Upper lobe of right lung (tissue), 1 donor: ENCODE measurements at regions not wholly inside any gene's neighbourhood (a gene's known extent, or its start where the extent isn't known, plus 50 kb on each side); places are given as distances from the start of the nearest gene placed in this dataset.

ENCODE experiments used
- ATAC-seq: fragments of 200-7000 bp; cut with Tn5 transposase; one replicate; pipeline ENCODE4 v1.9.1; 2020; ENCODE audit warnings: mild to moderate bottlenecking, moderate library complexity
- DNase-seq: peaks from one replicate; pipeline ENCODE4 v3.0.0-alpha.2; 2020
- H3K27ac ChIP-seq: fragments of 200-600 bp; one replicate; pipeline ENCODE4 v1.8.0; 2022
- H3K27me3 ChIP-seq: fragments of 200-600 bp; one replicate; pipeline ENCODE4 v1.8.0; 2022; ENCODE audit warnings: mild to moderate bottlenecking
- H3K36me3 ChIP-seq: fragments of 200-600 bp; one replicate; pipeline ENCODE4 v1.8.0; 2022
- H3K4me1 ChIP-seq: fragments of 200-600 bp; one replicate; pipeline ENCODE4 v1.8.0; 2022
- H3K4me3 ChIP-seq: fragments of 200-600 bp; one replicate; pipeline ENCODE4 v1.8.0; 2022; ENCODE audit warnings: mild to moderate bottlenecking
- H3K9me3 ChIP-seq: fragments of 200-600 bp; one replicate; pipeline ENCODE4 v1.8.0; 2022
- intact Hi-C: fragments of 100-400 bp; cut with DNase I; formaldehyde crosslinking; loops from one replicate; pipeline ENCODE4 v1.11.0; 2022
- TF ChIP-seq, protein P1 (sequence below): fragments of 200-600 bp; IDR thresholded peaks from one replicate; pipeline ENCODE4 v1.8.0; 2022; ENCODE audit warnings: antibody characterized with exemption
- donor health status: DM: no; HTN: yes; CAD: no; lungs with severe emphysema.

DNA sequence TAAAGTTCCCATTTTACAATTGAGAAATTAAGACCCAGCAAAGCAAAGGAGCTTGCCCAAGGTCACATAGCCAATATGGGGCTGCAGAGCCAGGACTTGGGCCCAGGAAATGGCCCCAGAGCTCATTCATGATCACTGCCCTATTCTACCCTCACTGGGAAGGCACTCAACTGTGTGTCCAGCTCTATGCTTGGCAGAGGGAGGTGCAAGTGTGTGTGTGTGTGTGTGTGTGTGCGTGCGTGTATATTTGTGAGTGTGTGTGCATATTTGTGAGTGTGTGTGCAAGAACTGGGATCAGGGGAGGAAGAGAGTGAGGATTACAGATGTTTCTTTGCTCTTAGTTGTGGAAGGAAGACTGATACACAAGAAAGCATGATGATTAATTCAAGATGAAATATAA lies 151.2 kb upstream of the CRY1 start:
- Histone ChIP-seq H3K36me3 (no peaks in the 10 kb centered on the region), H3K27me3 (peaks cover 15% of the 10 kb centered on the region), H3K4me1 (no peaks in the 10 kb centered on the region), H3K9me3 (no peaks in the 10 kb centered on the region), H3K4me3 (no peak overlapping the region), H3K27ac (no peak overlapping the region)
- intact Hi-C loops, result no loop called here
- ATAC-seq (no peak), DNase-seq (no peak)
- TF ChIP-seq, protein P1, sequence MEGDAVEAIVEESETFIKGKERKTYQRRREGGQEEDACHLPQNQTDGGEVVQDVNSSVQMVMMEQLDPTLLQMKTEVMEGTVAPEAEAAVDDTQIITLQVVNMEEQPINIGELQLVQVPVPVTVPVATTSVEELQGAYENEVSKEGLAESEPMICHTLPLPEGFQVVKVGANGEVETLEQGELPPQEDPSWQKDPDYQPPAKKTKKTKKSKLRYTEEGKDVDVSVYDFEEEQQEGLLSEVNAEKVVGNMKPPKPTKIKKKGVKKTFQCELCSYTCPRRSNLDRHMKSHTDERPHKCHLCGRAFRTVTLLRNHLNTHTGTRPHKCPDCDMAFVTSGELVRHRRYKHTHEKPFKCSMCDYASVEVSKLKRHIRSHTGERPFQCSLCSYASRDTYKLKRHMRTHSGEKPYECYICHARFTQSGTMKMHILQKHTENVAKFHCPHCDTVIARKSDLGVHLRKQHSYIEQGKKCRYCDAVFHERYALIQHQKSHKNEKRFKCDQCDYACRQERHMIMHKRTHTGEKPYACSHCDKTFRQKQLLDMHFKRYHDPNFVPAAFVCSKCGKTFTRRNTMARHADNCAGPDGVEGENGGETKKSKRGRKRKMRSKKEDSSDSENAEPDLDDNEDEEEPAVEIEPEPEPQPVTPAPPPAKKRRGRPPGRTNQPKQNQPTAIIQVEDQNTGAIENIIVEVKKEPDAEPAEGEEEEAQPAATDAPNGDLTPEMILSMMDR, result no peak

DNA sequence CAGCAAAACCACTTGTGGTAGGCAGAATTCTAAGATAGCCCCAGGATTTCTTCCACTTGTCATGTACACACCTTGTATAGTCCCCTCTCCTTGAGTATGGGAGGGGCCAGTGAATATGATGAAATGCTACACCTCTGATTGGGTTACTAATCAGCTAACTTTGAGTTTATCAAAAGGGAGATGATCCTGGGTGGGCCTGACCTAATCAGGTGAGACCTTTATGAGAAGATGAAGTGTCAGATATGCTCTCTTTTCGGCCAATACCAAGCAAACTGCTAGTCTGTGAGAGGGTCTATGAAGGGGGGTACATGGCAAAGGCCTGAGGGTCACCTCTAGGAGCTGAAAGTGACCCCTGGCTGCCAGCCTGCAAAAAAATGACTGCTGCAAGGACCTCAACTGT lies 154.3 kb upstream of the CRY1 start:
- ATAC-seq (no peak), DNase-seq (no peak)
- Histone ChIP-seq H3K9me3 (no peaks in the 10 kb centered on the region), H3K4me1 (no peaks in the 10 kb centered on the region), H3K27ac (no peak overlapping the region), H3K27me3 (peaks cover 15% of the 10 kb centered on the region), H3K4me3 (no peak overlapping the region), H3K36me3 (no peaks in the 10 kb centered on the region)
- intact Hi-C loops, result no loop called here
- TF ChIP-seq, protein P1, result no peak

DNA sequence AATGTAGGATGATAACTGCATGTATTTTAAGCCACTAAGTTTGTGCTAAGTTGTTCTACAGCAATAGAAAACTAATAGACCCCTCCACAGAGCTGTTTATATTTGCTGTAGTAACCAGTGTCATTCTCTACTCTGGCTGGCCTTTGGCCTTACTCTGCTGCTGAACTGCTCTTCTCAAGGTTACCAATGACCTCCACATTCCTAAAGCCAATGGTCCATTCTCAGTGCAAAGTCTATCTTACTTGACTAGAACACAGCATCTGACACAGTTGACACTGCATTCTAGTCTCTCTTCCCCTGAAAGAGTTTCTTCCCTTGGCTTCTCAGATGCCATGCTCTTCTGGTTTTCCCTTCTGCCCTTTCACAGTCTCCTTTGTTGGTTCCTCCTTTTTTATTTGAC lies 154.8 kb upstream of the CRY1 start:
- ATAC-seq (no peak), DNase-seq (no peak)
- Histone ChIP-seq H3K27me3 (peaks cover 13% of the 10 kb centered on the region), H3K36me3 (no peaks in the 10 kb centered on the region), H3K4me1 (no peaks in the 10 kb centered on the region), H3K27ac (no peak overlapping the region), H3K4me3 (no peak overlapping the region), H3K9me3 (no peaks in the 10 kb centered on the region)
- TF ChIP-seq, protein P1, result no peak
- intact Hi-C loops, result no loop called here

DNA sequence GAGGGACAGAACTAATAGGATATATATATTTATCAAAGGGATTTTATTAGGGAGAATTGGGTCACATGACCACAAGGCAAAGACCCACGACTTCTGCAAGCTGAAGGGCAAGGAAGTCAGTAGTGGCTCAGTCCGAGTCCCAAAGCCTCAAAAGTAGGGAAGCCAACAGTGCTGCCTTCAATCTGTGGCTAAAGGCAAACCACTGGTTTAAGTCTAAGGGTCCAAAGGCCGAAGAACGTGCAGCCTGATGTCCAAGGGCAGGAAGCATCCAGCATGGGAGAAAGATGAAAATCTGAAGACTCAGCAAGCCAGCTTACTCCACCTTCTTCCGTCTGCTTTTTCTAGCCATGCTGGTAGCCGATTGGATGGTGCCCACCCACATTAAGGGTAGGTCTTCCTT lies 157.9 kb upstream of the CRY1 start:
- no peaks in the 10 kb centered on the region for H3K4me1 ChIP-seq

DNA sequence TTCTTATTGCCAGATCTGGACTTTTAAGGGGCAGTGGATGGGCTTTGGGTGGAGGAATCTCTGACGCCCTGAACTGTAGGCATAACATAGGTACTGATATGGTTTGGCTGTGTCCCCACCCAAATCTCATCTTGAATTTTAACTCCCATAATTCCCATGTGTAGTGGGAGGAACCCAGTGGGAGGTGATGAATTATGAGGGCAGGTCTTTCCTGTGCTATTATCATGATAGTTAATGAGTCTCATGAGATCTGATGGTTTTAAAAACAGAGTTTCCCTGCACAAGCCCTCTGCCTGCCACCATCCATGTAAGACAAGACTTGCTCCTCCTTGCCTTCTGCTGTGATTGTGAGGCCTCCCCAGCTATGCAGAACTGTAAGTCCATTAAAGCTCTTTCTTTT lies 160.0 kb upstream of the CRY1 start:
- H3K9me3 ChIP-seq, result no peaks in the 10 kb centered on the region
- TF ChIP-seq, protein P1, result no peak
- no peak overlapping the region for H3K4me3 ChIP-seq
- H3K4me1 ChIP-seq, result no peaks in the 10 kb centered on the region
- H3K36me3 ChIP-seq, result no peaks in the 10 kb centered on the region
- no peak for ATAC-seq
- H3K27me3 ChIP-seq, result no peaks in the 10 kb centered on the region
- intact Hi-C loops, result no loop called here
- no peak overlapping the region for H3K27ac ChIP-seq
- DNase-seq, result no peak

More for the DNA sequence above, 157.9 kb upstream of the CRY1 start:
- Histone ChIP-seq H3K4me3 (no peak overlapping the region), H3K9me3 (no peaks in the 10 kb centered on the region), H3K27ac (no peak overlapping the region), H3K36me3 (no peaks in the 10 kb centered on the region), H3K27me3 (no peaks in the 10 kb centered on the region)
- no peak for DNase-seq
- no peak for ATAC-seq
- intact Hi-C loops, result no loop called here
- TF ChIP-seq, protein P1, result no peak

DNA sequence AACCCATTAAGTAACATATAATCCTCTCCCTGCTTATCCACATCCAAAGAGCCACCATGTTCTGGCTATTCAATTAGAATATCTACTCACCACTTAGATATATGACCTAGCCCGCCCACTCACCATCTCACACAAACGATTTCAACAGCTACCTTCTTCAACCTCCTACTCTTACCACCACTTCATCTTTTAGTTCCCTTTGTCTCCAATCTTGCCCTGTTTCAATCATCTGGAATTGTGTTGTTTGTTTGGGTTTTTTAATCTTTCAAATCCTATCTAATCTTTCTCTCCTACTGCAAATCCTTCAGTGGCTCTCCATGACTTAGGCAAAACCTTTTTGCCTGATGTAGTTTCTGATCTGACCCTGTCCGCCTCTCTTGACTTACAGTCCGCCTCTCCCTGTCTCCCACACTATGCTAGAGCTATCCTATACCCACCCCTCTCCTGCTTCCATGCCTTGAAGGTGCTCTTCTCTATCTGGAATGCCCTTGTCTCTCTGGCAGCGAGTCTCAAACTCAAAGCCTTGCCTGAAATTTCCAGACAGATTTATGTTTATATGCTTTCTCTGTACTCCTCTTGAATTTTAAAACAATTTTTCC lies 161.0 kb upstream of the CRY1 start:
- Histone ChIP-seq H3K27ac (no peak overlapping the region), H3K36me3 (no peaks in the 10 kb centered on the region), H3K9me3 (no peaks in the 10 kb centered on the region), H3K4me1 (no peaks in the 10 kb centered on the region), H3K4me3 (no peak overlapping the region), H3K27me3 (no peaks in the 10 kb centered on the region)
- TF ChIP-seq, protein P1, result no peak
- no peak for DNase-seq
- ATAC-seq, result no peak
- intact Hi-C loops, result no loop called here
